MCF 10A (cell line): ENCODE measurements at regions not wholly inside any gene's neighbourhood (a gene's known extent, or its start where the extent isn't known, plus 50 kb on each side); places are given as distances from the start of the nearest gene placed in this dataset.
"Not testable (repeated sequence)": the region's sequence is repeated elsewhere in the genome, so short reads cannot be mapped to it uniquely, and the experiment has no call there.

ENCODE experiments used
- BruUV-seq: library from RNA; stranded (reverse); fragments of 400-500 nt; replicated peaks from 2 replicates; lab custom pipeline; 2021; lab: Mats Ljungman, UMichigan
- CTCF ChIA-PET: fragments of 300-600 bp; sonication (Branson Sonifier 250); formaldehyde crosslinking; extraction: SDS; loops from one replicate; lab custom pipeline; 2021; ENCODE audit warnings: antibody characterized with exemption, inconsistent platforms; lab: Yijun Ruan, JAX
- POLR2A ChIA-PET: fragments of 300-600, 350-650 bp; sonication (Branson Sonifier 250); formaldehyde crosslinking; extraction: SDS; loops from one replicate; lab custom pipeline; 2020; ENCODE audit warnings: antibody characterized with exemption, inconsistent platforms; lab: Yijun Ruan, JAX
- DNase-seq: peaks from one replicate; pipeline ENCODE4 v3.0.0-alpha.2; 2018; ENCODE audit not compliant: unreplicated experiment
- H3K27ac Mint-ChIP-seq: one replicate; pipeline ENCODE4 v1.8.0; 2022; ENCODE audit warnings: mild to moderate bottlenecking, low read depth, mixed read lengths; ENCODE audit not compliant: unreplicated experiment
- H3K27me3 Mint-ChIP-seq: one replicate; pipeline ENCODE4 v1.8.0; 2022; ENCODE audit warnings: mixed read lengths; ENCODE audit not compliant: insufficient read depth, unreplicated experiment
- H3K36me3 Mint-ChIP-seq: one replicate; pipeline ENCODE4 v1.8.0; 2022; ENCODE audit warnings: mild to moderate bottlenecking, moderate library complexity, mixed read lengths; ENCODE audit not compliant: insufficient read depth, unreplicated experiment
- H3K4me1 Mint-ChIP-seq: one replicate; pipeline ENCODE4 v1.8.0; 2022; ENCODE audit warnings: mixed read lengths; ENCODE audit not compliant: insufficient read depth, unreplicated experiment
- H3K4me3 Mint-ChIP-seq: one replicate; pipeline ENCODE4 v1.8.0; 2022; ENCODE audit warnings: mild to moderate bottlenecking, moderate library complexity, mixed read lengths; ENCODE audit not compliant: unreplicated experiment
- H3K9me3 Mint-ChIP-seq: one replicate; pipeline ENCODE4 v1.8.0; 2022; ENCODE audit warnings: mixed read lengths; ENCODE audit not compliant: unreplicated experiment
- CTCF ChIP-seq: fragments of 200-600 bp; IDR thresholded peaks from one replicate; pipeline ENCODE4 v1.8.0; 2022; ENCODE audit warnings: antibody characterized with exemption, mild to moderate bottlenecking; ENCODE audit not compliant: unreplicated experiment
- intact Hi-C: fragments of 100-400 bp; cut with micrococcal nuclease; formaldehyde crosslinking; loops from 2 replicates; pipeline ENCODE4 v1.14.1; 2022

GRCh38 chr5:112534067-112534583 is 115.0 kb upstream of the EPB41L4A start:
- no peaks in the 10 kb centered on the region for H3K4me1 Mint-ChIP-seq
- no peak for DNase-seq
- no peak overlapping the region for H3K27ac Mint-ChIP-seq
- no TSS peak for BruUV-seq
- no peaks in the 10 kb centered on the region for H3K9me3 Mint-ChIP-seq
- no peaks in the 10 kb centered on the region for H3K27me3 Mint-ChIP-seq
- intact Hi-C loops: no loop called here
- POLR2A ChIA-PET: interaction anchor here (0.6 kb wide), 1 partner anchor 229 kb away, joined by 3 read pairs; no protein-coding TSS in a partner anchor
- no peaks in the 10 kb centered on the region for H3K36me3 Mint-ChIP-seq
- CTCF ChIA-PET: interaction anchor here (1.8 kb wide), 1 partner anchor 17 kb away, joined by 4 read pairs; no protein-coding TSS in a partner anchor
- H3K4me3 Mint-ChIP-seq: no peak overlapping the region
- no peak for TF ChIP-seq CTCF

GRCh38 chr5:112534611-112535255 is 115.7 kb upstream of the EPB41L4A start:
- ChIA-PET POLR2A (interaction anchor here (0.6 kb wide), 1 partner anchor 228 kb away, joined by 3 read pairs; no protein-coding TSS in a partner anchor), CTCF (no interaction called here)
- H3K9me3 Mint-ChIP-seq: no peaks in the 10 kb centered on the region
- H3K27ac Mint-ChIP-seq: no peak overlapping the region
- no peaks in the 10 kb centered on the region for H3K36me3 Mint-ChIP-seq
- DNase-seq: no peak
- no TSS peak for BruUV-seq
- no peaks in the 10 kb centered on the region for H3K4me1 Mint-ChIP-seq
- H3K27me3 Mint-ChIP-seq: no peaks in the 10 kb centered on the region
- no peak for TF ChIP-seq CTCF
- H3K4me3 Mint-ChIP-seq: no peak overlapping the region
- intact Hi-C loops: no loop called here

- Mint-ChIP-seq H3K4me1 (no peaks in the 10 kb centered on the region), H3K27ac (no peak overlapping the region), H3K36me3 (no peaks in the 10 kb centered on the region), H3K27me3 (no peaks in the 10 kb centered on the region), H3K9me3 (no peaks in the 10 kb centered on the region), H3K4me3 (no peak overlapping the region)
- DNase-seq: no peak
- no peak for TF ChIP-seq CTCF
- ChIA-PET CTCF (no interaction called here), POLR2A (no interaction called here)
- BruUV-seq: no TSS peak
- intact Hi-C loops: no loop called here
Observed at GRCh38 chr5:112535356-112535755, 116.3 kb upstream of the EPB41L4A start.

GRCh38 chr5:112544558-112544957 is 125.5 kb upstream of the EPB41L4A start:
- H3K4me1 Mint-ChIP-seq, H3K27me3 Mint-ChIP-seq, H3K36me3 Mint-ChIP-seq, H3K9me3 Mint-ChIP-seq, DNase-seq, intact Hi-C loops, POLR2A ChIA-PET, H3K27ac Mint-ChIP-seq, H3K4me3 Mint-ChIP-seq, BruUV-seq: not testable (repeated sequence)
- CTCF ChIA-PET: interaction anchor here (0.5 to 18.0 kb wide), 3 partner anchors 9 to 213 kb away, joined by 3 to 315 read pairs (median 5); no protein-coding TSS in a partner anchor
